GM23338 (cell line): ENCODE measurements at regions not wholly inside any gene's neighbourhood (a gene's known extent, or its start where the extent isn't known, plus 50 kb on each side); places are given as distances from the start of the nearest gene placed in this dataset.

ENCODE experiments used
- CREB1 ChIP-seq: fragments of 250-450 bp; sonication (Bioruptor Pico); IDR thresholded peaks from 2 replicates; pipeline ENCODE4 v1.5.0; 2020; ENCODE audit warnings: low read depth, mild to moderate bottlenecking, moderate library complexity
- EZH2 ChIP-seq: fragments of 200-600 bp; sonication (generic); IDR thresholded peaks from one replicate; pipeline ENCODE4 v1.8.0; 2017; ENCODE audit warnings: antibody characterized with exemption, mild to moderate bottlenecking, low read depth; ENCODE audit not compliant: unreplicated experiment
- EZH2phosphoT487 ChIP-seq: fragments of 200-600 bp; sonication (generic); IDR thresholded peaks from one replicate; pipeline ENCODE4 v1.8.1; 2018; ENCODE audit warnings: antibody characterized with exemption; ENCODE audit not compliant: unreplicated experiment
- JUNB ChIP-seq: IDR thresholded peaks from one replicate; pipeline ENCODE4 v1.6.1; 2016; ENCODE audit warnings: antibody characterized with exemption; ENCODE audit not compliant: unreplicated experiment
- POLR2AphosphoS5 ChIP-seq: IDR thresholded peaks from 2 replicates; pipeline ENCODE4 v1.6.1; 2016; ENCODE audit warnings: antibody characterized with exemption, low read depth
- STAT1 ChIP-seq: IDR thresholded peaks from one replicate; pipeline ENCODE4 v1.6.1; 2016; ENCODE audit warnings: antibody characterized with exemption; ENCODE audit not compliant: unreplicated experiment
- TF ChIP-seq, protein P1 (sequence below), 2 experiments: fragments of 200-600 bp in 1 of 2; sonication (generic) in 1 of 2; conservative IDR thresholded peaks; 2 replicates each; pipeline versions ENCODE4 v1.5.1 to v1.6.1; 2016 to 2017; ENCODE audit warnings: antibody characterized with exemption in 2 of 2, low read depth in 2 of 2, mild to moderate bottlenecking in 2 of 2, moderate library complexity in 1 of 2
- TF ChIP-seq, protein P2 (sequence below): IDR thresholded peaks from one replicate; pipeline ENCODE4 v1.6.1; 2018; ENCODE audit warnings: antibody characterized with exemption; ENCODE audit not compliant: unreplicated experiment
- TF ChIP-seq, protein P3 (sequence below): IDR thresholded peaks from 2 replicates; pipeline ENCODE4 v1.6.1; 2016; ENCODE audit warnings: antibody characterized with exemption

DNA sequence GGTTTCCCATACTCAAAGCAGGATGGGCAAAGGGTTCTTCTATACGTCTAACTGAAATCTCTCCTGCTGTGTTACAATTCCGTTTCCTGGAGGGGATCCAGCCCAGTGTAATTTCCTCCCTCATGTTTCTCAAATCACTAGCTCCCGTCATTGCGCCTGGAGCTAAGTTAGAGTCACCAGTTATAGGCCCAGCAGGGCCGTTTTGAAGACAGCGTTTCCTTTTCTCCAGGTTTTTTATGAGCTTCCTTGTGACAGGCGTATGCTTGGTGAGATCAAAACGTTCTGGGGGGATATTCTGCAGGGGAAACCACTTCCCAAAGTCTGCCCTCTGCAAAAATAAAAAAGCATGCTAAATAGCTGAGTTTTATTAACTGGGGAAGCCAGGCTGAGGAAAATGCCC lies 53.0 kb upstream of the WWC1 start:
- TF ChIP-seq, protein P1, sequence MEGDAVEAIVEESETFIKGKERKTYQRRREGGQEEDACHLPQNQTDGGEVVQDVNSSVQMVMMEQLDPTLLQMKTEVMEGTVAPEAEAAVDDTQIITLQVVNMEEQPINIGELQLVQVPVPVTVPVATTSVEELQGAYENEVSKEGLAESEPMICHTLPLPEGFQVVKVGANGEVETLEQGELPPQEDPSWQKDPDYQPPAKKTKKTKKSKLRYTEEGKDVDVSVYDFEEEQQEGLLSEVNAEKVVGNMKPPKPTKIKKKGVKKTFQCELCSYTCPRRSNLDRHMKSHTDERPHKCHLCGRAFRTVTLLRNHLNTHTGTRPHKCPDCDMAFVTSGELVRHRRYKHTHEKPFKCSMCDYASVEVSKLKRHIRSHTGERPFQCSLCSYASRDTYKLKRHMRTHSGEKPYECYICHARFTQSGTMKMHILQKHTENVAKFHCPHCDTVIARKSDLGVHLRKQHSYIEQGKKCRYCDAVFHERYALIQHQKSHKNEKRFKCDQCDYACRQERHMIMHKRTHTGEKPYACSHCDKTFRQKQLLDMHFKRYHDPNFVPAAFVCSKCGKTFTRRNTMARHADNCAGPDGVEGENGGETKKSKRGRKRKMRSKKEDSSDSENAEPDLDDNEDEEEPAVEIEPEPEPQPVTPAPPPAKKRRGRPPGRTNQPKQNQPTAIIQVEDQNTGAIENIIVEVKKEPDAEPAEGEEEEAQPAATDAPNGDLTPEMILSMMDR (conservative IDR thresholded peaks at IDR 0.05; ENCODE audit: low read depth in 2 of 2): no peak
- TF ChIP-seq EZH2phosphoT487 (no peak), POLR2AphosphoS5 (no peak), EZH2 (no peak), JUNB (no peak), CREB1 (no peak), STAT1 (no peak)
- TF ChIP-seq, protein P2, sequence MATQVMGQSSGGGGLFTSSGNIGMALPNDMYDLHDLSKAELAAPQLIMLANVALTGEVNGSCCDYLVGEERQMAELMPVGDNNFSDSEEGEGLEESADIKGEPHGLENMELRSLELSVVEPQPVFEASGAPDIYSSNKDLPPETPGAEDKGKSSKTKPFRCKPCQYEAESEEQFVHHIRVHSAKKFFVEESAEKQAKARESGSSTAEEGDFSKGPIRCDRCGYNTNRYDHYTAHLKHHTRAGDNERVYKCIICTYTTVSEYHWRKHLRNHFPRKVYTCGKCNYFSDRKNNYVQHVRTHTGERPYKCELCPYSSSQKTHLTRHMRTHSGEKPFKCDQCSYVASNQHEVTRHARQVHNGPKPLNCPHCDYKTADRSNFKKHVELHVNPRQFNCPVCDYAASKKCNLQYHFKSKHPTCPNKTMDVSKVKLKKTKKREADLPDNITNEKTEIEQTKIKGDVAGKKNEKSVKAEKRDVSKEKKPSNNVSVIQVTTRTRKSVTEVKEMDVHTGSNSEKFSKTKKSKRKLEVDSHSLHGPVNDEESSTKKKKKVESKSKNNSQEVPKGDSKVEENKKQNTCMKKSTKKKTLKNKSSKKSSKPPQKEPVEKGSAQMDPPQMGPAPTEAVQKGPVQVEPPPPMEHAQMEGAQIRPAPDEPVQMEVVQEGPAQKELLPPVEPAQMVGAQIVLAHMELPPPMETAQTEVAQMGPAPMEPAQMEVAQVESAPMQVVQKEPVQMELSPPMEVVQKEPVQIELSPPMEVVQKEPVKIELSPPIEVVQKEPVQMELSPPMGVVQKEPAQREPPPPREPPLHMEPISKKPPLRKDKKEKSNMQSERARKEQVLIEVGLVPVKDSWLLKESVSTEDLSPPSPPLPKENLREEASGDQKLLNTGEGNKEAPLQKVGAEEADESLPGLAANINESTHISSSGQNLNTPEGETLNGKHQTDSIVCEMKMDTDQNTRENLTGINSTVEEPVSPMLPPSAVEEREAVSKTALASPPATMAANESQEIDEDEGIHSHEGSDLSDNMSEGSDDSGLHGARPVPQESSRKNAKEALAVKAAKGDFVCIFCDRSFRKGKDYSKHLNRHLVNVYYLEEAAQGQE: no peak
- TF ChIP-seq, protein P3, sequence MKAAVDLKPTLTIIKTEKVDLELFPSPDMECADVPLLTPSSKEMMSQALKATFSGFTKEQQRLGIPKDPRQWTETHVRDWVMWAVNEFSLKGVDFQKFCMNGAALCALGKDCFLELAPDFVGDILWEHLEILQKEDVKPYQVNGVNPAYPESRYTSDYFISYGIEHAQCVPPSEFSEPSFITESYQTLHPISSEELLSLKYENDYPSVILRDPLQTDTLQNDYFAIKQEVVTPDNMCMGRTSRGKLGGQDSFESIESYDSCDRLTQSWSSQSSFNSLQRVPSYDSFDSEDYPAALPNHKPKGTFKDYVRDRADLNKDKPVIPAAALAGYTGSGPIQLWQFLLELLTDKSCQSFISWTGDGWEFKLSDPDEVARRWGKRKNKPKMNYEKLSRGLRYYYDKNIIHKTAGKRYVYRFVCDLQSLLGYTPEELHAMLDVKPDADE: no peak
